SJSA1 (cell line): ENCODE measurements at regions not wholly inside any gene's neighbourhood (a gene's known extent, or its start where the extent isn't known, plus 50 kb on each side); places are given as distances from the start of the nearest gene placed in this dataset.

Experiments
- DNase-seq, 2 experiments: peaks; one replicate each; pipeline ENCODE4 v3.0.0-alpha.2; 2015 to 2020; ENCODE audit warnings: low spot score in 2 of 2, low read depth in 1 of 2
- H3K27ac ChIP-seq: fragments of 250-450 bp; sonication (Bioruptor Pico); 2 replicates; pipeline ENCODE4 v1.5.1; 2020; ENCODE audit warnings: mild to moderate bottlenecking, moderate library complexity
- H3K27me3 ChIP-seq: fragments of 250-450 bp; sonication (Bioruptor Pico); replicated peaks from 2 replicates; pipeline ENCODE4 v1.5.1; 2020; ENCODE audit warnings: mild to moderate bottlenecking, moderate library complexity
- H3K36me3 ChIP-seq: fragments of 250-450 bp; sonication (Bioruptor Pico); 2 replicates; pipeline ENCODE4 v1.5.1; 2020; ENCODE audit warnings: mild to moderate bottlenecking
- H3K4me1 ChIP-seq: fragments of 250-450 bp; sonication (Bioruptor Pico); replicated peaks from 2 replicates; pipeline ENCODE4 v1.6.1; 2021; ENCODE audit warnings: mild to moderate bottlenecking
- H3K4me3 ChIP-seq: fragments of 250-450 bp; sonication (Bioruptor Pico); 2 replicates; pipeline ENCODE4 v1.5.1; 2020; ENCODE audit warnings: mild to moderate bottlenecking
- H3K9me3 ChIP-seq: fragments of 250-450 bp; sonication (Bioruptor Pico); replicated peaks from 2 replicates; pipeline ENCODE4 v1.5.1; 2020; ENCODE audit warnings: mild to moderate bottlenecking

GRCh38 chr1:63238721-63239120 is 83.6 kb upstream of the FOXD3 start:
- Histone ChIP-seq H3K9me3 (no peaks in the 10 kb centered on the region), H3K36me3 (no peaks in the 10 kb centered on the region), H3K27me3 (no peaks in the 10 kb centered on the region), H3K4me1 (no peaks in the 10 kb centered on the region), H3K27ac (no peak overlapping the region), H3K4me3 (no peak overlapping the region)
- DNase-seq, result no peak

- H3K36me3 ChIP-seq, result no peaks in the 10 kb centered on the region
- no peak overlapping the region for H3K27ac ChIP-seq
- no peaks in the 10 kb centered on the region for H3K4me1 ChIP-seq
These were observed 77.2 kb upstream of the FOXD3 start for GRCh38 chr1:63245186-63245585.

GRCh38 chr1:63248216-63248615 is 74.2 kb upstream of the FOXD3 start:
- Histone ChIP-seq H3K4me3 (no peak overlapping the region), H3K27ac (no peak overlapping the region), H3K9me3 (no peaks in the 10 kb centered on the region), H3K27me3 (0 out of 2 replicates have a peak, but pooled peaks cover 4% of the 10 kb centered on the region), H3K36me3 (no peaks in the 10 kb centered on the region), H3K4me1 (no peaks in the 10 kb centered on the region)
- no peak for DNase-seq

More at GRCh38 chr1:63245186-63245585, 77.2 kb upstream of the FOXD3 start:
- Histone ChIP-seq H3K9me3 (no peaks in the 10 kb centered on the region), H3K4me3 (no peak overlapping the region), H3K27me3 (no peaks in the 10 kb centered on the region)
- DNase-seq, result no peak

GRCh38 chr1:63255153-63255552 is 67.2 kb upstream of the FOXD3 start:
- H3K36me3 ChIP-seq, result no peaks in the 10 kb centered on the region
- no peak overlapping the region for H3K27ac ChIP-seq
- no peak overlapping the region for H3K4me3 ChIP-seq
- H3K27me3 ChIP-seq, result peaks cover 15% of the 10 kb centered on the region; the same call in 1 of the 2 replicates
- no peaks in the 10 kb centered on the region for H3K4me1 ChIP-seq
- DNase-seq, result no peak
- H3K9me3 ChIP-seq, result no peaks in the 10 kb centered on the region

- no peak for DNase-seq
- H3K4me3 ChIP-seq, result no peak overlapping the region
- no peaks in the 10 kb centered on the region for H3K4me1 ChIP-seq
- no peaks in the 10 kb centered on the region for H3K9me3 ChIP-seq
- H3K36me3 ChIP-seq, result no peaks in the 10 kb centered on the region
- H3K27me3 ChIP-seq, result peaks cover 5% of the 10 kb centered on the region; the same call in 1 of the 2 replicates
- no peak overlapping the region for H3K27ac ChIP-seq
These were observed 60.5 kb upstream of the FOXD3 start for GRCh38 chr1:63261736-63262458.

GRCh38 chr1:63262459-63262770 is 60.0 kb upstream of the FOXD3 start:
- H3K27me3 ChIP-seq, result peaks cover 5% of the 10 kb centered on the region; the same call in 1 of the 2 replicates
- no peak for DNase-seq
- no peaks in the 10 kb centered on the region for H3K36me3 ChIP-seq
- no peak overlapping the region for H3K4me3 ChIP-seq
- H3K9me3 ChIP-seq, result no peaks in the 10 kb centered on the region
- no peaks in the 10 kb centered on the region for H3K4me1 ChIP-seq
- H3K27ac ChIP-seq, result no peak overlapping the region

- Histone ChIP-seq H3K9me3 (no peaks in the 10 kb centered on the region), H3K36me3 (no peaks in the 10 kb centered on the region), H3K27me3 (no peaks in the 10 kb centered on the region), H3K4me1 (no peaks in the 10 kb centered on the region), H3K4me3 (no peak overlapping the region), H3K27ac (no peak overlapping the region)
- no peak for DNase-seq
These were observed 58.2 kb upstream of the FOXD3 start for GRCh38 chr1:63264161-63264560.

GRCh38 chr1:63266857-63267256 is 55.5 kb upstream of the FOXD3 start:
- Histone ChIP-seq H3K27me3 (no peaks in the 10 kb centered on the region), H3K27ac (no peak overlapping the region), H3K4me1 (no peaks in the 10 kb centered on the region), H3K4me3 (no peak overlapping the region), H3K9me3 (no peaks in the 10 kb centered on the region), H3K36me3 (no peaks in the 10 kb centered on the region)
- no peak for DNase-seq

GRCh38 chr1:63268876-63269275 is 53.5 kb upstream of the FOXD3 start:
- no peak overlapping the region for H3K4me3 ChIP-seq
- H3K36me3 ChIP-seq, result no peaks in the 10 kb centered on the region
- no peak overlapping the region for H3K27ac ChIP-seq
- H3K4me1 ChIP-seq, result no peaks in the 10 kb centered on the region
- H3K9me3 ChIP-seq, result no peaks in the 10 kb centered on the region
- no peaks in the 10 kb centered on the region; the same call in 1 of the 2 replicates for H3K27me3 ChIP-seq
- DNase-seq, result no peak

- Histone ChIP-seq H3K27me3 (no peaks in the 10 kb centered on the region; the same call in 1 of the 2 replicates), H3K9me3 (no peaks in the 10 kb centered on the region), H3K27ac (no peak overlapping the region), H3K4me1 (no peaks in the 10 kb centered on the region), H3K36me3 (no peaks in the 10 kb centered on the region), H3K4me3 (no peak overlapping the region)
- DNase-seq, result no peak
These were observed 52.8 kb upstream of the FOXD3 start for GRCh38 chr1:63269571-63269970.
